ENCODE measurements at regions not wholly inside any gene's neighbourhood (a gene's known extent, or its start where the extent isn't known, plus 50 kb on each side); places are given as distances from the start of the nearest gene placed in this dataset.

- TF ChIP-seq CTCF (conservative IDR thresholded peaks at IDR 0.05) = no peak
- no peak for TF ChIP-seq EZH2 (IDR thresholded peaks at IDR 0.05; ENCODE audit: low read depth)
Observed at GRCh38 chr5:54905246-54905795, 80.1 kb downstream of the ESM1 start.

All from PC-9 (cell line).